ENCODE measurements at regions not wholly inside any gene's neighbourhood (a gene's known extent, or its start where the extent isn't known, plus 50 kb on each side); places are given as distances from the start of the nearest gene placed in this dataset.

DNA sequence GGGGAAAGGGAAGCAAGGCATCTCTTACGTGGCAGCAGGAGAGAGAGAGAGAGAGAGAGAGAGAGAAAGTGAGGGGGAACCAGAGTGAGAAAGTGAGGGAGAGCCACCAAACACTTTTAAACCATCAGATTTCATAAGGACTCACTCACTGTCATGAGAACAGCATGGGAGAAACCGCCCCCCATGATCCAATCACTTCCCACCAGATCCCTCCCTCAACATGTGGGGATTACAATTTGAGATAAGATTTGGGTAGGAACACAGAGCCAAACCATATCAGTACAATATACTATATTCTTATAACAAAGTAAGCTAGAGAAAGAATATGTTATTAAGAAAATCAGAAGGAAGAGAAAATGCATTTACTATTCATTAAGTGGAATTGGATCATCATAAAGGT is 53.7 kb upstream of the PLXNC1 start:
- TF ChIP-seq, protein P1, sequence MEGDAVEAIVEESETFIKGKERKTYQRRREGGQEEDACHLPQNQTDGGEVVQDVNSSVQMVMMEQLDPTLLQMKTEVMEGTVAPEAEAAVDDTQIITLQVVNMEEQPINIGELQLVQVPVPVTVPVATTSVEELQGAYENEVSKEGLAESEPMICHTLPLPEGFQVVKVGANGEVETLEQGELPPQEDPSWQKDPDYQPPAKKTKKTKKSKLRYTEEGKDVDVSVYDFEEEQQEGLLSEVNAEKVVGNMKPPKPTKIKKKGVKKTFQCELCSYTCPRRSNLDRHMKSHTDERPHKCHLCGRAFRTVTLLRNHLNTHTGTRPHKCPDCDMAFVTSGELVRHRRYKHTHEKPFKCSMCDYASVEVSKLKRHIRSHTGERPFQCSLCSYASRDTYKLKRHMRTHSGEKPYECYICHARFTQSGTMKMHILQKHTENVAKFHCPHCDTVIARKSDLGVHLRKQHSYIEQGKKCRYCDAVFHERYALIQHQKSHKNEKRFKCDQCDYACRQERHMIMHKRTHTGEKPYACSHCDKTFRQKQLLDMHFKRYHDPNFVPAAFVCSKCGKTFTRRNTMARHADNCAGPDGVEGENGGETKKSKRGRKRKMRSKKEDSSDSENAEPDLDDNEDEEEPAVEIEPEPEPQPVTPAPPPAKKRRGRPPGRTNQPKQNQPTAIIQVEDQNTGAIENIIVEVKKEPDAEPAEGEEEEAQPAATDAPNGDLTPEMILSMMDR (IDR thresholded peaks at IDR 0.05) = no peak
- no peak for TF ChIP-seq POLR2A (IDR thresholded peaks at IDR 0.05)
- TF ChIP-seq EP300 (IDR thresholded peaks at IDR 0.05) = no peak
